ENCODE measurements at regions not wholly inside any gene's neighbourhood (a gene's known extent, or its start where the extent isn't known, plus 50 kb on each side); places are given as distances from the start of the nearest gene placed in this dataset.

- no peak overlapping the region for H3K27ac ChIP-seq
- no peaks in the 10 kb centered on the region for H3K79me2 ChIP-seq (ENCODE audit: low read depth)
- H3K36me3 ChIP-seq: no peaks in the 10 kb centered on the region
- H3K4me3 ChIP-seq: no peak overlapping the region
- TF ChIP-seq EZH2phosphoT487 (IDR thresholded peaks at IDR 0.05) (no peak), EZH2 (IDR thresholded peaks at IDR 0.05) (no peak)
- TF ChIP-seq, protein P1, sequence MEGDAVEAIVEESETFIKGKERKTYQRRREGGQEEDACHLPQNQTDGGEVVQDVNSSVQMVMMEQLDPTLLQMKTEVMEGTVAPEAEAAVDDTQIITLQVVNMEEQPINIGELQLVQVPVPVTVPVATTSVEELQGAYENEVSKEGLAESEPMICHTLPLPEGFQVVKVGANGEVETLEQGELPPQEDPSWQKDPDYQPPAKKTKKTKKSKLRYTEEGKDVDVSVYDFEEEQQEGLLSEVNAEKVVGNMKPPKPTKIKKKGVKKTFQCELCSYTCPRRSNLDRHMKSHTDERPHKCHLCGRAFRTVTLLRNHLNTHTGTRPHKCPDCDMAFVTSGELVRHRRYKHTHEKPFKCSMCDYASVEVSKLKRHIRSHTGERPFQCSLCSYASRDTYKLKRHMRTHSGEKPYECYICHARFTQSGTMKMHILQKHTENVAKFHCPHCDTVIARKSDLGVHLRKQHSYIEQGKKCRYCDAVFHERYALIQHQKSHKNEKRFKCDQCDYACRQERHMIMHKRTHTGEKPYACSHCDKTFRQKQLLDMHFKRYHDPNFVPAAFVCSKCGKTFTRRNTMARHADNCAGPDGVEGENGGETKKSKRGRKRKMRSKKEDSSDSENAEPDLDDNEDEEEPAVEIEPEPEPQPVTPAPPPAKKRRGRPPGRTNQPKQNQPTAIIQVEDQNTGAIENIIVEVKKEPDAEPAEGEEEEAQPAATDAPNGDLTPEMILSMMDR (IDR thresholded peaks at IDR 0.05): no peak
- no peaks in the 10 kb centered on the region for H3K27me3 ChIP-seq
- H3K9me3 ChIP-seq (ENCODE audit: low read depth): no peaks in the 10 kb centered on the region
- H2AFZ ChIP-seq (replicated peaks): no peak overlapping the region
- no peak overlapping the region for H3K9ac ChIP-seq
- H3K4me1 Mint-ChIP-seq: peaks cover 29% of the 10 kb centered on the region
- H3K4me3 Mint-ChIP-seq: no peak overlapping the region
- H3K27ac Mint-ChIP-seq: no peak overlapping the region
- peaks cover 43% of the 10 kb centered on the region for H3K4me1 ChIP-seq
- H3K9me3 Mint-ChIP-seq: peaks cover 11% of the 10 kb centered on the region
- no peak overlapping the region for H3K4me2 ChIP-seq
- H3K27me3 Mint-ChIP-seq (ENCODE audit: insufficient read depth, low read depth): peaks cover 37% of the 10 kb centered on the region
- no peak for DNase-seq (ENCODE audit: low spot score)
- peaks cover 2% of the 10 kb centered on the region for H4K20me1 ChIP-seq (ENCODE audit: low read depth)
- peaks cover 14% of the 10 kb centered on the region for H3F3A ChIP-seq (ENCODE audit: low read depth)
- no peaks in the 10 kb centered on the region for H3K36me3 Mint-ChIP-seq
Observed at GRCh38 chr6:51472745-51473487, 614.5 kb downstream of the PKHD1 start.

GRCh38 chr6:51474022-51474975 is 613.1 kb downstream of the PKHD1 start:
- Mint-ChIP-seq H3K9me3 (peaks cover 10% of the 10 kb centered on the region), H3K4me3 (no peak overlapping the region), H3K36me3 (no peaks in the 10 kb centered on the region), H3K4me1 (peaks cover 34% of the 10 kb centered on the region), H3K27ac (no peak overlapping the region), H3K27me3 (ENCODE audit: insufficient read depth, low read depth) (peaks cover 38% of the 10 kb centered on the region)
- peaks cover 4% of the 10 kb centered on the region for H4K20me1 ChIP-seq (ENCODE audit: low read depth)
- H3K9ac ChIP-seq: no peak overlapping the region
- H3K4me3 ChIP-seq: no peak overlapping the region
- H3F3A ChIP-seq (ENCODE audit: low read depth): peaks cover 27% of the 10 kb centered on the region
- H3K4me1 ChIP-seq: peaks cover 41% of the 10 kb centered on the region
- H3K4me2 ChIP-seq: no peak overlapping the region
- H3K36me3 ChIP-seq: no peaks in the 10 kb centered on the region
- H2AFZ ChIP-seq (replicated peaks): no peak overlapping the region
- H3K27me3 ChIP-seq: no peaks in the 10 kb centered on the region
- H3K9me3 ChIP-seq (ENCODE audit: low read depth): no peaks in the 10 kb centered on the region
- no peak overlapping the region for H3K27ac ChIP-seq
- DNase-seq (ENCODE audit: low spot score): no peak
- no peaks in the 10 kb centered on the region for H3K79me2 ChIP-seq (ENCODE audit: low read depth)
- TF ChIP-seq EZH2phosphoT487 (IDR thresholded peaks at IDR 0.05) (no peak), EZH2 (IDR thresholded peaks at IDR 0.05) (no peak)
- TF ChIP-seq, protein P1 (IDR thresholded peaks at IDR 0.05): no peak

DNA sequence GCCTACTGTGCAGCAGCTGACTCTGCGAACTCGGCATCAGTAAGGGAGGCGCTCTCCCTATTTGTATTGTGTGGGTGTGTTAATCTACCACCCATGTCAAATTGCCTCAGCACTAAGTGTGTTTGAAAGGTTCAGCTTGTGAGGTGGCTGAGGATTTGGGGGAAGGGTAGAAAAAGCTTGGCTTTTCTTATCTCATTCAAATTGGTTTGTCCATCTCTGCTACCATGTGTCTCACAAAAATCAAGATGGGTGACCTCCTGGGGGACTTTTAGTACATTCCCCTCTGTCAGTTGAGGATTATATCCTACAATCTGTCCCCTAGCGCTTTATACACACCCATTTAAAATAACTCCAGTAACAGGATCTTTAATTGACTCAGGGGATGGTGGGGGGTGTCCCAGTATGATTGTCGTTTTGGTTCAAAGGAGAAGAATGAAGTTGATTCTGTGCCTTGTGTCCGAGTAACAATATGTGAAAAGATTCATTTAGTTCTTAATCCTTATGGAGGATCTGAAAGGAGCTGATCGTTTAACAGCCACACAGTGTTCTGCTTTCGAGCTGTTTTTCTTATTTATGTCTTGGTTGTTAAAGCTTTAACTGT is 609.6 kb downstream of the PKHD1 start:
- Histone ChIP-seq H3K27me3 (no peaks in the 10 kb centered on the region), H3K9ac (no peak overlapping the region), H3K27ac (peak overlapping the region; percentile 60), H3K4me1 (peaks cover 39% of the 10 kb centered on the region), H3K9me3 (ENCODE audit: low read depth) (no peaks in the 10 kb centered on the region), H4K20me1 (ENCODE audit: low read depth) (peaks cover 4% of the 10 kb centered on the region), H3K79me2 (ENCODE audit: low read depth) (no peaks in the 10 kb centered on the region), H3K36me3 (no peaks in the 10 kb centered on the region), H3K4me3 (peak overlapping the region; percentile 13), H3F3A (ENCODE audit: low read depth) (peaks cover 27% of the 10 kb centered on the region), H3K4me2 (peak overlapping the region; percentile 56), H2AFZ (replicated peaks) (no peak overlapping the region)
- Mint-ChIP-seq H3K27ac (peak overlapping the region; percentile 88), H3K9me3 (peaks cover 17% of the 10 kb centered on the region), H3K4me1 (peaks cover 34% of the 10 kb centered on the region), H3K4me3 (peak overlapping the region; percentile 40), H3K27me3 (ENCODE audit: insufficient read depth, low read depth) (peaks cover 44% of the 10 kb centered on the region), H3K36me3 (no peaks in the 10 kb centered on the region)
- TF ChIP-seq EZH2 (IDR thresholded peaks at IDR 0.05) (no peak), EZH2phosphoT487 (IDR thresholded peaks at IDR 0.05) (peak; percentile 88)
- TF ChIP-seq, protein P1 (IDR thresholded peaks at IDR 0.05): no peak
- DNase-seq (ENCODE audit: low spot score): peak; percentile 80
